ENCODE measurements at regions not wholly inside any gene's neighbourhood (a gene's known extent, or its start where the extent isn't known, plus 50 kb on each side); places are given as distances from the start of the nearest gene placed in this dataset.

DNA sequence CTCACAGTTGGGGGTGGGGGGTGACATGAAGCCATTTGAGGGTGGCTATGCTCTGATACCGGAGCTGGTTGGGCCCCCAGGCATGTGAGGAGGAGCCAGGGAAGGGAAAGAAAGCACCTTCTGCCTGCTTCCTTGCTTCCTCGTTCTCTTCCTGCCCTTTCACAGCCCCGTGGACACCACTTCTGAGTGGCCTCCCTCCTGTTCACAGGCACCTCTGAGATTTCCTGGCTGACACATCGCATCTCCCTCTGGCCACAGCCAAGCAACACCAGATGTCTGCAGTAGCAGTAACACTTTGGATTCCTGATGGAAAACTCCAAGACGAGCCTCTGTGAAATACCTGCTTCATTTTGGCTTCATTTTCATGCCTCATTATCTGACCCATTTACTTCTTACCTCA lies 64.7 kb upstream of the ST3GAL5 start:
- no peak for TF ChIP-seq POLR2A (IDR thresholded peaks at IDR 0.05)
- TF ChIP-seq, protein P1, sequence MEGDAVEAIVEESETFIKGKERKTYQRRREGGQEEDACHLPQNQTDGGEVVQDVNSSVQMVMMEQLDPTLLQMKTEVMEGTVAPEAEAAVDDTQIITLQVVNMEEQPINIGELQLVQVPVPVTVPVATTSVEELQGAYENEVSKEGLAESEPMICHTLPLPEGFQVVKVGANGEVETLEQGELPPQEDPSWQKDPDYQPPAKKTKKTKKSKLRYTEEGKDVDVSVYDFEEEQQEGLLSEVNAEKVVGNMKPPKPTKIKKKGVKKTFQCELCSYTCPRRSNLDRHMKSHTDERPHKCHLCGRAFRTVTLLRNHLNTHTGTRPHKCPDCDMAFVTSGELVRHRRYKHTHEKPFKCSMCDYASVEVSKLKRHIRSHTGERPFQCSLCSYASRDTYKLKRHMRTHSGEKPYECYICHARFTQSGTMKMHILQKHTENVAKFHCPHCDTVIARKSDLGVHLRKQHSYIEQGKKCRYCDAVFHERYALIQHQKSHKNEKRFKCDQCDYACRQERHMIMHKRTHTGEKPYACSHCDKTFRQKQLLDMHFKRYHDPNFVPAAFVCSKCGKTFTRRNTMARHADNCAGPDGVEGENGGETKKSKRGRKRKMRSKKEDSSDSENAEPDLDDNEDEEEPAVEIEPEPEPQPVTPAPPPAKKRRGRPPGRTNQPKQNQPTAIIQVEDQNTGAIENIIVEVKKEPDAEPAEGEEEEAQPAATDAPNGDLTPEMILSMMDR (IDR thresholded peaks at IDR 0.05), result no peak
